ENCODE measurements at regions not wholly inside any gene's neighbourhood (a gene's known extent, or its start where the extent isn't known, plus 50 kb on each side); places are given as distances from the start of the nearest gene placed in this dataset.

DNA sequence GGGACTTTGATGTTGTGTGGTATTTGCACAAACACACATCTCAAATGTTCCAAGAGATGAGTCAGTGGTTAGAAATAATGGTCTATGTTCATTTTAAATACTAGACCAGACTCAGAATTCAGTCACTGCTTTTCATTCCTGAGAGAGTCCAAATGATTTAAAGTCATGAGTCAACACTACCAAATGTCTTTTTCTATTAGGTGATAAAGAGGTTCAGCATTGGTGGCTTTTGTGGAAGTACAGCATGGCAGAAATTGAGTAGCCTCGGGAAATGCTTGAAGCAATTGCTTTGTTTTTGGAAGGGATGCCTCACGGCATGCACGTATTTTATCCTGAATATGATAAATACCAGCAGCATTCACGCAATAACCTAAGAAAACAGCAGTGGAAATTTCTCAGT lies 115.7 kb downstream of the DIO2 start:
- peaks cover 9% of the 10 kb centered on the region for H3K4me1 ChIP-seq
- ATAC-seq = no peak
- no peak for DNase-seq
- no peaks in the 10 kb centered on the region for H3K9me3 ChIP-seq
- H3K36me3 ChIP-seq (replicated peaks in 1 of 2; ENCODE audit: insufficient read depth in 1 of 2, low read depth in 2 of 2) = no peaks in the 10 kb centered on the region
- no peak overlapping the region for H3K27ac ChIP-seq
- H3K4me3 ChIP-seq = no peak overlapping the region
- 79 to 90% methylated on average over 4 of the region's 4 CpGs for WGBS, 2 donors
- no peak for TF ChIP-seq POLR2A (IDR thresholded peaks at IDR 0.05)
- TF ChIP-seq, protein P1, sequence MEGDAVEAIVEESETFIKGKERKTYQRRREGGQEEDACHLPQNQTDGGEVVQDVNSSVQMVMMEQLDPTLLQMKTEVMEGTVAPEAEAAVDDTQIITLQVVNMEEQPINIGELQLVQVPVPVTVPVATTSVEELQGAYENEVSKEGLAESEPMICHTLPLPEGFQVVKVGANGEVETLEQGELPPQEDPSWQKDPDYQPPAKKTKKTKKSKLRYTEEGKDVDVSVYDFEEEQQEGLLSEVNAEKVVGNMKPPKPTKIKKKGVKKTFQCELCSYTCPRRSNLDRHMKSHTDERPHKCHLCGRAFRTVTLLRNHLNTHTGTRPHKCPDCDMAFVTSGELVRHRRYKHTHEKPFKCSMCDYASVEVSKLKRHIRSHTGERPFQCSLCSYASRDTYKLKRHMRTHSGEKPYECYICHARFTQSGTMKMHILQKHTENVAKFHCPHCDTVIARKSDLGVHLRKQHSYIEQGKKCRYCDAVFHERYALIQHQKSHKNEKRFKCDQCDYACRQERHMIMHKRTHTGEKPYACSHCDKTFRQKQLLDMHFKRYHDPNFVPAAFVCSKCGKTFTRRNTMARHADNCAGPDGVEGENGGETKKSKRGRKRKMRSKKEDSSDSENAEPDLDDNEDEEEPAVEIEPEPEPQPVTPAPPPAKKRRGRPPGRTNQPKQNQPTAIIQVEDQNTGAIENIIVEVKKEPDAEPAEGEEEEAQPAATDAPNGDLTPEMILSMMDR (IDR thresholded peaks at IDR 0.05) = no peak
- no peaks in the 10 kb centered on the region for H3K27me3 ChIP-seq
- intact Hi-C loops (cut with DNase I) = no loop called here

DNA sequence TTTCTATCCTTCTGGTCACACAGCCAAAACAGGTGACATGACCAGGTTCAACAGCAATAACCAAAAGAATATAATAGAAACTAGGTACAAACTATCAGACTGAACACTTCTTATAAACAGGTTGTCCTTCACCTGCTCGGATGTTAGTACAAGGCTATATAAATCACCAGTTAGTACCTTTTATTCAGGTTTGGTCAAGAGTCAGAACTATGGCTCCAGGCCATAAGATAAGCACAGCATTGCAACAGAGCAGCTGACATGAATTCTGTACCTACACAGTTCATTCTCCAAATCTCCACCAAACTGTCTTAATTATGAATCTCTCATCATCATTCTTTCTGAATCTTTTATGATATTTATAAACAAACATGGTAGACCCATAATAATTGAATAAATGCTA lies 123.9 kb downstream of the DIO2 start:
- Histone ChIP-seq H3K9me3 (no peaks in the 10 kb centered on the region), H3K4me1 (peaks cover 12% of the 10 kb centered on the region), H3K36me3 (replicated peaks in 1 of 2; ENCODE audit: insufficient read depth in 1 of 2, low read depth in 2 of 2) (no peaks in the 10 kb centered on the region), H3K4me3 (no peak overlapping the region), H3K27me3 (no peaks in the 10 kb centered on the region), H3K27ac (no peak overlapping the region)
- intact Hi-C loops (cut with DNase I) = no loop called here
- ATAC-seq (peak; percentile 74), DNase-seq (peak in 3 of 4 donors; percentile 40 to 58 (median 51))
- TF ChIP-seq POLR2A (IDR thresholded peaks at IDR 0.05) = no peak
- TF ChIP-seq, protein P1 (IDR thresholded peaks at IDR 0.05) = no peak
- WGBS, 2 donors = 25 to 32% methylated on average over 1 of the region's 1 CpG

DNA sequence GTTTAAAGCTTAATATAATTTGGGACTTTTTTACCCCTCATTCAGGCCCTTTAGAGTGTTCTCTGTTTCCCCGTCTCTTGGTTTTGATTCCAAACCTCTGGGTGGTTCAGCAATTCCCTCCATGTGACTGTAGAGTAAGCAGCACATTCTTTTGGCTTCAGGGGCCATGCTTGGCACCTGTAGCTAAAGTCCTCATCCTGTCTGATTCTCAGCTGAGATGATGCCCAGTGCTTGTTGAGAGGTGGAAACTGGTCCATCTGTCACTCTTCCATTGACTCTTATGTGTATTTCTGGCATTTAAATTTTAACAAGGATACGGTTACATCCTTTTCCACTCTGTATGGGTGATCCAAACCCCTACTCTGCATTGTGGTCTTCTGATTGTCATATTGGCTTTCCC lies 127.1 kb downstream of the DIO2 start:
- ATAC-seq = no peak
- 86 to 98% methylated on average over 2 of the region's 2 CpGs for WGBS, 2 donors

DNA sequence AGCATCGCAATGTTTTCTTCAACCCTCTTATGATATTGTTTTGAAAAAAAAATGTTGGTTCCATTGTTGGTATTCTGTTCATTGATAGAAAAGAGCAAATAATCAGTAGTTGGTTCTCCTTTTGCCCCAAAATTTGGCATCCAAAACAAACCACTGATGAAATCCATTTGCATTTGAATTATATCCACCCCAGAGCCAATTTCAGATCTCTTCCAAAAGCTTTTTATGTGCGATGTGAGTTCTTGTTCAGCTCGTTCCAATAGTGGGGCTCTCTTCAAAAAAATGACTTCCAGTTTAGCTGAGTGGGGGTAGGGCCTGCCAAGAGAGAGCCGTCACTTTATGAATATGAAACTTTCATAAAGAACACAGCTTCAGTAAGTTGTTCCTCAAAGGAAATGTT lies 130.7 kb downstream of the DIO2 start:
- Histone ChIP-seq H3K27ac (no peak overlapping the region), H3K36me3 (replicated peaks in 1 of 2; ENCODE audit: insufficient read depth in 1 of 2, low read depth in 2 of 2) (no peaks in the 10 kb centered on the region), H3K9me3 (no peaks in the 10 kb centered on the region), H3K4me3 (no peak overlapping the region), H3K4me1 (no peaks in the 10 kb centered on the region), H3K27me3 (no peaks in the 10 kb centered on the region)
- 78 to 86% methylated on average over 4 of the region's 4 CpGs for WGBS, 2 donors
- DNase-seq (no peak), ATAC-seq (no peak)
- intact Hi-C loops (cut with DNase I) = no loop called here
- no peak for TF ChIP-seq POLR2A (IDR thresholded peaks at IDR 0.05)
- TF ChIP-seq, protein P1 (IDR thresholded peaks at IDR 0.05) = no peak

More for the DNA sequence above, 127.1 kb downstream of the DIO2 start:
- intact Hi-C loops (cut with DNase I) = no loop called here
- H3K4me1 ChIP-seq = peaks cover 12% of the 10 kb centered on the region
- H3K36me3 ChIP-seq (replicated peaks in 1 of 2; ENCODE audit: insufficient read depth in 1 of 2, low read depth in 2 of 2) = no peaks in the 10 kb centered on the region
- no peaks in the 10 kb centered on the region for H3K9me3 ChIP-seq
- H3K27me3 ChIP-seq = no peaks in the 10 kb centered on the region
- no peak overlapping the region for H3K27ac ChIP-seq
- DNase-seq = no peak
- TF ChIP-seq, protein P1 (IDR thresholded peaks at IDR 0.05) = no peak
- TF ChIP-seq POLR2A (IDR thresholded peaks at IDR 0.05) = no peak
- H3K4me3 ChIP-seq = no peak overlapping the region

DNA sequence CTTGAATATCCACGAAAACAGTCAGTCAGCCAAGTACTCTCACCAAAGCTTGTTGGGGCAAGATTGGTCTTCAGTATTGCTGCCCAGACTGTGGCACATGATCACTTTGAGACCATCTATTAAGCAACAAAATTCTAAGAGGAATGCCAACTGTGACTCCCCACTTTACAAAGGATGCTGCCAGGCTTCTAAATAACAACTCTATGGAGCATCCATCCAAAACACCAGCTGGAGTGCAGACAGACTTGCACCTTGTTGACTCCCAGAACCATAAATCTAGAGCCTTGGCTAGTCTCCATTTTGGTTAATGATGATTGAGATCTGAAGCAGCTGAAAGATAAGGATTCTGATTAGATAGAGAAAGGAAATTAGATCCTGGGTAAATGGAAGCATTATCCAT lies 132.8 kb downstream of the DIO2 start:
- intact Hi-C loops (cut with DNase I) = no loop called here
- H3K27me3 ChIP-seq = no peaks in the 10 kb centered on the region
- no peak overlapping the region for H3K4me3 ChIP-seq
- ATAC-seq = no peak
- no peak overlapping the region for H3K27ac ChIP-seq
- WGBS, 2 donors = 81 to 100% methylated on average over 1 of the region's 1 CpG
- no peaks in the 10 kb centered on the region for H3K36me3 ChIP-seq (replicated peaks in 1 of 2; ENCODE audit: insufficient read depth in 1 of 2, low read depth in 2 of 2)
- TF ChIP-seq, protein P1 (IDR thresholded peaks at IDR 0.05) = no peak
- no peak for TF ChIP-seq POLR2A (IDR thresholded peaks at IDR 0.05)
- H3K4me1 ChIP-seq = no peaks in the 10 kb centered on the region
- no peak for DNase-seq
- H3K9me3 ChIP-seq = no peaks in the 10 kb centered on the region

Measured in body of pancreas (tissue), 4 donors.